Effector CD4-positive, alpha-beta T cell (primary cell): ENCODE measurements at regions not wholly inside any gene's neighbourhood (a gene's known extent, or its start where the extent isn't known, plus 50 kb on each side); places are given as distances from the start of the nearest gene placed in this dataset.

Experiments
- DNase-seq: peaks from one replicate; pipeline ENCODE4 v3.0.0-alpha.2; 2020

DNA sequence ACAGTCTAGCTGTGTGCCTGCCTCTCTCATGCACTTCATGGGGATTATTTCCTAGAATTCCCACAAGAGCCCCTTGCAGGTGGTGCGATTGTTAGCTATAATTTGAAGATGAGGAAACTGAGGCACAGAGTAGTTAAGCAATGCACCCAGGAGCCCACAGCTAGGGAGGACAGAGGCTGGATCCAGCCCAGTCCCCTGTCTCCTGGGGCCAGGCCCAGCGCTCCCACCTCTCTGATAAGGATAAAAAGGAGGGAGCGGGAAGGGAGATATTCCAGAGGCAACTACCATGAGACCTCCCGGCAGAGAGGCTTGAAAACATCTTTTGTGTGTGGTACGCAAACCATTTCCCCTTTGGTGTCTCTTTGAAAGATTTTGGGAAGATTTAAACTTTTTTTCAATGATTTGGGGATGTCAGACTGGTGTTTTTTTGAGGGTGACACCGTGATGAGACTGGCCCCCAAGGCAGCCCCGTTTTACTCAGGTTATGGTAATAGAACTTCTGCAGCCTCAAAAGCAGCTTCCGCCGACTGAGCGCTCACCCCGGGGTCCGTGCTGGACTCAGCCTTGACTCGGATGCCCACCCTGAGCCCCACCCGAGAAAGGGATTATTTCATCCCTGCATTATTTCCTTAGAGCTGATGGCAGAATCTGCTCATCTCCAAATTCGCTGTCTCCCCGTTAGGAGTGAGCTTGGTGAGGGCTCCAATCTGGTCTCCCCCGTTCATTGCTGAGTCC, 144.7 kb upstream of the IER5L start:
- no peak for DNase-seq

DNA sequence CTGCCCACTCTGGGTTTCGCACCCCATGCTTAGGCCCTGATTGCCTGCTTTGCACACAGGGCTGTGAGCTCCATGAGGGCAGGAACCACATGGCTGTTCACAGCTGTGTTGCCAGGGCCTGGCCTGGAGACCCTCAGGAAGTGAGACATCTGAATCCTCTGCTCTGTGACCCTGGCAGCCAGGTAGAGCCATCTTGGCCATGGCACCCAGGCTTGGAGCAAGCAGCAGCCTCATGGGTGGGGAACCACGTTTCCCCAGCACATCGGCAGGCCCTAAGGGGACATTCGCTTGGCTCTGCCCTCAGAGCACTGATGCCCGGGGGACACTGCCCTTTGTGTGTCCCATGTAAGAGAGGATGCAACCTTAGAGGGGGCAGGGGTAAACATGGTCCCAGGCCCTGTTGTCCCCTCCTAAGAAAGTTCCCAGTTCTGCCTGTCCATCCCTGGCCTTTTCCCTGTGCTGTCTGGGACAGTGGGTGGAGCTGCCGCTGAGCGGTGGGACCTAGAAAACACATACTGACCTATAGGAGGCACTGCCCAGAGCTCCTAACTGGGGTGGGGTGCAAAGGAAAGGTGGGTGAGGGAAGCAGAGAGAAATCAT, 144.1 kb upstream of the IER5L start:
- DNase-seq = no peak

DNA sequence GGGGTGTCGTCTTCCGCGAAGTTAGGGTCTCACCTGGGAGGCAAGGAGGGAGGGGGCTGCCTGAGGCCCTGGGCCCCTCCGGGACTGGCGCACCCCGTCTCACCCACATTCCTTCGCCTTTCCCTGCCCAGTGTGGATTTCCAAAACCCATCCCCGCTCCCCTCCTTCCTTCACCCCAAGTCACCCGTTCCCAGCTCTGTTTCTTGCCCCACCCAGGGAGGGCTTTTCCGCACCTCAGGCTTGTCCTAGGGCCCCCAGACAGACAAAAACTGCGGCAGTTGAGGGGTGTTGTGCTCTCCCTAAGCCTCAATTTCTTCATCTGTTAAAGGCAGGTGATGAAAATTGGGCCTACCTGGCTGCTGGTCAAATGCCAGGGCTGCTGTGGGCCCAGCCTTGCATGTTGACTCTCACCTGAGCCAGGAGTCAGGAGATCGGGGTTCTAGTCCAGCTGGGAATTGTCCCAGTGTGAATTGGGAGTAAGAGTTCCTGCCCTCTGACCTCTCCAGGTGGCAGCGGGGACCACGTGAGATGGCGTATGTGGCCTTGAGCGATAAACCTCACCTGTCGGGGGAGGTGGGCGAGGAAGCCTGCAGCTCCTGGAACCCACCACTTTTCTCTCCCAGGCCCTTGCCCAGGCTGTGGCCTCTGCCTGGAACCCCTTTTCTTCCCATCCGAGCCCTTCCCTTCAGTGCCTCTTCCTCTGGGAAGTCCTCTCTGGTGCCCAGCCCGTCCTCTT, 143.4 kb upstream of the IER5L start:
- no peak for DNase-seq

DNA sequence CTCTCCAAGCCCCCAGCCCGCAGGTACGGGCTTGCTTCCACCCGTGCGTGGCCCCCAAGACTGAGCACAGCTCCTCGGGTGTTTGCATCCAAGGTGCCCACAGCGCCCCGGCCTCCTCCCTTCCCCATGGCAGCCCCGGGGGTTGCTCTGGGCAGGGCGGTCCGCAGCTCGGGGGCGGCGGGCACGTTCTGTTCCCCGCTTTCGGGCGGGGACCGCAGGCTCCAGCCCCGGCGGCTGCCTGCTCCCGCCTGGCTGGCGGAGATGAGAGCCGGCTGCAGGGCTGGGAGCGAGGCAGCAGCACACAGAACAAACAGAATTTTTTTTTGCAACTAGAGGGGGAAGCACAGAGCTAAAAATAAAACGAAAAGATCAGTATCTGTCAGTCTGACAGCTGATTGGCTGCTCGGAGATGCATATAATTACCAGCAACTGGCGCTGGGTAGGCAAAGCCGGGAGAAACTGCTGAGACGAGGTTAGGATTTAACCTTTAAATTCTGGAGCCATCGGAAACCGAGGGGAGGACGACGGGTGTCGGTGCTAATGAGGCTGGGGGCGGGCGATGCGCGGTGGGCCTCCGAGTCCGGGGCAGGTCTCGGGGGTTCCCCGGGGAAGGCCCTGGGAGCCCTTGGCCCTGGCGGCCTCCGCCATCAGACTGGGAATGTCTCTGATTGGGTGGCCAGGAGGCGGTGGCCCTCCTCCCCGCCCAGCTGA, 142.7 kb upstream of the IER5L start:
- DNase-seq = peak; percentile 33

- no peak for DNase-seq
These were observed 141.9 kb upstream of the IER5L start for GRCh38 chr9:129319938-129320481.

- DNase-seq = no peak
These were observed 141.2 kb upstream of the IER5L start for GRCh38 chr9:129319076-129319937.

GRCh38 chr9:129318121-129319075, 140.3 kb upstream of the IER5L start:
- no peak for DNase-seq

GRCh38 chr9:129317179-129318011, 139.3 kb upstream of the IER5L start:
- DNase-seq = no peak

- DNase-seq = no peak
These were observed 138.4 kb upstream of the IER5L start for GRCh38 chr9:129316281-129317030.

DNA sequence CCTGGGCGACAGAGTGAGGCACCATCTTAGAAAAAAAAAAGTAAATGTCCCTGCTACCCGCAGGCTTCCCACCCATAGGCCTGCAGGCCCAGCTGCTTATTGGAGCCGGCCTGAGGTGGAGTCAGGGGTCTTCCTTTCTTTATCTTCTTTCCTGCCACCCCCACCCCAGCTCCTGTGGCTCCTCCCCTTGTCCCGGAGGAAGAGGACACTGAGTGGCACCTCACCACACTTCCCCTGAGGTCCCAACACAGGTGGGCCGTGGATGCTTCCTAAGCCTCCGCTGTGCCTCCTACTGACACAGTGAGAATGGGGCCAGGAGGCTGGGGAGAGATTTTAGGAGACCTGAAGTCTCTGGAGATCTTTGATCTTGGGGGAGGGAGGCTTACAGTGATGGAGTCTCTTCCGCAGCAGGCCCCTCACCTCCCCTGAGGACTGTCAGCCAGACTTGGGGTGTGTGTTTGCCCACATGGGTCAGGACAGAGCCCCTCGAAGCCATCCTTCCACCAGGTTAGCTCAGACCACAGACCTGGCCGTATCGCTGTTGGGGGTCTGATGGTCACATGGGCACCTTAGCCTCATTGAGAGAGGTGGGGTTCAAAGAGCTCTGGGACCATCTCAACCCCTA, 135.4 kb upstream of the IER5L start:
- no peak for DNase-seq

- DNase-seq = no peak
These were observed 134.4 kb upstream of the IER5L start for GRCh38 chr9:129312251-129313122.

- no peak for DNase-seq
These were observed 133.6 kb upstream of the IER5L start for GRCh38 chr9:129311643-129312042.

DNA sequence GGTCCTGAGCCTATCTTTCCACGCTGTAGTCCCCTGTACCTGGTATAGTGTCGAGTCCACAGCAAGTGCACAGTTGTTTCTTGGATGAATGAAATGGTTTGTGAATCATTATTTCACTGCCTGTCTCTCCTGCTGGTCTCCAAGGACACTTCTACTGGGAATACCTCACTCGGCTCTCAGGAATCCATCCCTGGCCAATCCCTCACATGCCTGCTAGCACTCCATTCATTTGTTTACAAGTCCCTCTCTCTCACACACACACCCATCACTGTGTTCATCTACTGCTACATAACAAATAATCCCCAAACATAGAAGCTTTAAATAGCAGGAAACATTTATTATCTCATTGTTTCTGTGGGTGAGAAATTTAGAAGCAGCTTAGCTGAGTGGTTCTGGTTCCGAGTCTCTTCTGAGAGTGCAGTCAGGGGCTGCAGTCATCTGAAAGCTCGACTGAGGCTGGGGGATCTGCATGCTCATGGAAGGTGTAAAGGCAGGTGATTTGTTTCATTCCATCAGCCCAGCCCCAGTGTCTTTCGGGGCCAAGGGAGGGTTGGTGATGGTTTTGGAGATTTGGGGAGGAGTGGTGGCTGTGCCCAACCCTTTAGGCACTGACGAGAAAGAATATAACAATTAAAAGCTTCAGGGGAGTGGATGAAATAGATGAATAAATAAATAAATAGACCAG, 132.7 kb upstream of the IER5L start:
- no peak for DNase-seq

DNA sequence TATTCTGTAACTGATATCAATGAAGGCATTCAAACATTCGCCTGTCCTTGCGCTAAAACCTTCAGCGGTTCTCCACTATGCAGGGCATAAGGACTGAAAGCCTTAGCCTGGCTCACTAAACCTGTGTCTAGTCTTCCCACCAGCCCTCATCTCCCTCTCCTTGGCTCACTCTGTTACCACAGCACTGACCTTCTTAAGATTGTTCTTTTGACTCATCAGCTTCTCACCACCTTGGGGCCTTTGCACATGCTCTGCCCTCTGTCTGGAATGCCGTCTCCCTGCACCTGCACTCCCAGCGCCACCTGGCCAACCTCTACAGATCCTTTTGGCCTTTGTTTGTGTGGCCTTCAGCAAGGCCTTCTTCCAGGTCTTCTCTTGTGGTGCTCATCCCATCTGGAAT, 131.8 kb upstream of the IER5L start:
- no peak for DNase-seq

DNA sequence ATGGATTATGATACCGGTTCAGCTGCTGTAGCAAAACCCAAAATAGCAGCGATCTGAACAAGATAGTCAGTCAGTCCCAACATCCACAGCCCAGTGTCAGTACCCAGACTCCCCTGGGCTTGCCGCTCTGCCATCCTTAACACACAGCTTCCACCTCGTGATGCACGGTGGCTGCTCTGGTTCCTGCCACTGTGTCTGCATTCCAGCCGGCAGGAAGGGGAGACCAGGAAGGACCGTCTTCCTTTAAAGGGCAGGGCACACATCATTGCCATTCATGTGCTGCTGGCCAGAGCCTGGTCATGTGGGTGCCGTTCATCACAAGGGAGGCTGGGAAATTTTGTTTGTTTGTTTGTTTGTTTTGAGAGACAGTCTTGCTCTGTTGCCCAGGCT, 131.0 kb upstream of the IER5L start:
- no peak for DNase-seq

GRCh38 chr9:129307227-129307970, 129.3 kb upstream of the IER5L start:
- no peak for DNase-seq
